ENCODE measurements at regions not wholly inside any gene's neighbourhood (a gene's known extent, or its start where the extent isn't known, plus 50 kb on each side); places are given as distances from the start of the nearest gene placed in this dataset.

GRCh38 chr4:126560794-126561193 lies 1072.0 kb upstream of the INTU start:
- no peaks in the 10 kb centered on the region for H3K27me3 ChIP-seq (ENCODE audit: insufficient read depth, low read length, poor library complexity)
- no peak overlapping the region for H3K9ac ChIP-seq (ENCODE audit: low read depth, low read length)
- H3K4me1 ChIP-seq (ENCODE audit: insufficient read depth, low read length): no peaks in the 10 kb centered on the region
- H4K20me1 ChIP-seq (ENCODE audit: insufficient read depth, low read length): no peaks in the 10 kb centered on the region
- TF ChIP-seq EZH2 (IDR thresholded peaks at IDR 0.05; ENCODE audit: borderline replicate concordance, low read depth, low read length, severe bottlenecking) (no peak), CTCF (IDR thresholded peaks at IDR 0.05; ENCODE audit: borderline replicate concordance, extremely low read depth, low read length, poor library complexity, severe bottlenecking) (no peak)
- no peak overlapping the region for H3K4me3 ChIP-seq (ENCODE audit: low read depth in 1 of 2, low read length in 2 of 2)
- H3K9me3 ChIP-seq (ENCODE audit: insufficient read depth, low read length, severe bottlenecking): no peaks in the 10 kb centered on the region
- DNase-seq: no peak
- H3K27ac ChIP-seq (ENCODE audit: low read length): no peak overlapping the region
- H3K4me2 ChIP-seq (ENCODE audit: insufficient read depth, low read length): no peak overlapping the region
- H3K79me2 ChIP-seq (ENCODE audit: insufficient read depth, low read length): no peaks in the 10 kb centered on the region
- H3K36me3 ChIP-seq (ENCODE audit: insufficient read depth, low read length): no peaks in the 10 kb centered on the region
- ATAC-seq (ENCODE audit: insufficient read depth, low read depth): no peak
- H2AFZ ChIP-seq (ENCODE audit: low read depth, low read length): no peak overlapping the region

DNA sequence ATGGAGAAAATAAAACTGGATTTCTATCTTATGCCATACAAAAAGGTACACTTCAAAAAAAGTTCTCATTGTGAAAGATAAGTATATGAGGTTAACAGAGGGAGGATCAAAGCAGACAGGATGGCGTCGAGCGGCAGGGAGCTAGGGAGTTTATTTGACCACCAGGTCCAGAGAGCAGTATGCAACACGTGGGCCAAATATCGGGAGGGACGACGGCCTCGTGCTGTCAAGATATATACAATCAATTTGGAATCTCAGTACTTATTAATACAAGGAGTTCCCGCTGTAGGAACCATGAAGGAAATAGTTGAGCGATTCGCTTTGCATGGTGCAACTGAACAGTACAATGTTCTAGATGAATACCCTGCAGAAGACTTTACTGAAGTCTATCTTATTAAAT lies 1069.4 kb upstream of the INTU start:
- Histone ChIP-seq H3K27me3 (ENCODE audit: insufficient read depth, low read length, poor library complexity) (no peaks in the 10 kb centered on the region), H3K36me3 (ENCODE audit: insufficient read depth, low read length) (no peaks in the 10 kb centered on the region), H2AFZ (ENCODE audit: low read depth, low read length) (no peak overlapping the region), H4K20me1 (ENCODE audit: insufficient read depth, low read length) (no peaks in the 10 kb centered on the region), H3K9me3 (ENCODE audit: insufficient read depth, low read length, severe bottlenecking) (no peaks in the 10 kb centered on the region), H3K4me1 (ENCODE audit: insufficient read depth, low read length) (no peaks in the 10 kb centered on the region), H3K9ac (ENCODE audit: low read depth, low read length) (no peak overlapping the region), H3K4me2 (ENCODE audit: insufficient read depth, low read length) (no peak overlapping the region), H3K4me3 (ENCODE audit: low read depth in 1 of 2, low read length in 2 of 2) (no peak overlapping the region), H3K27ac (ENCODE audit: low read length) (no peak overlapping the region), H3K79me2 (ENCODE audit: insufficient read depth, low read length) (no peaks in the 10 kb centered on the region)
- TF ChIP-seq CTCF (IDR thresholded peaks at IDR 0.05; ENCODE audit: borderline replicate concordance, extremely low read depth, low read length, poor library complexity, severe bottlenecking) (no peak), EZH2 (IDR thresholded peaks at IDR 0.05; ENCODE audit: borderline replicate concordance, low read depth, low read length, severe bottlenecking) (no peak)
- DNase-seq (no peak), ATAC-seq (ENCODE audit: insufficient read depth, low read depth) (no peak)

- TF ChIP-seq CTCF (IDR thresholded peaks at IDR 0.05; ENCODE audit: borderline replicate concordance, extremely low read depth, low read length, poor library complexity, severe bottlenecking): no peak
- no peak for TF ChIP-seq EZH2 (IDR thresholded peaks at IDR 0.05; ENCODE audit: borderline replicate concordance, low read depth, low read length, severe bottlenecking)
- no peak overlapping the region for H2AFZ ChIP-seq (ENCODE audit: low read depth, low read length)
- no peaks in the 10 kb centered on the region for H3K9me3 ChIP-seq (ENCODE audit: insufficient read depth, low read length, severe bottlenecking)
Observed at GRCh38 chr4:126564283-126564854, 1068.4 kb upstream of the INTU start.

More at GRCh38 chr4:126564283-126564854, 1068.4 kb upstream of the INTU start:
- H3K4me1 ChIP-seq (ENCODE audit: insufficient read depth, low read length): no peaks in the 10 kb centered on the region
- H3K9ac ChIP-seq (ENCODE audit: low read depth, low read length): no peak overlapping the region
- H3K27me3 ChIP-seq (ENCODE audit: insufficient read depth, low read length, poor library complexity): no peaks in the 10 kb centered on the region
- no peak for DNase-seq
- H4K20me1 ChIP-seq (ENCODE audit: insufficient read depth, low read length): no peaks in the 10 kb centered on the region
- H3K36me3 ChIP-seq (ENCODE audit: insufficient read depth, low read length): no peaks in the 10 kb centered on the region
- H3K4me3 ChIP-seq (ENCODE audit: low read depth in 1 of 2, low read length in 2 of 2): no peak overlapping the region
- no peak overlapping the region for H3K27ac ChIP-seq (ENCODE audit: low read length)
- H3K79me2 ChIP-seq (ENCODE audit: insufficient read depth, low read length): no peaks in the 10 kb centered on the region
- ATAC-seq (ENCODE audit: insufficient read depth, low read depth): no peak
- H3K4me2 ChIP-seq (ENCODE audit: insufficient read depth, low read length): no peak overlapping the region
